ENCODE measurements at regions not wholly inside any gene's neighbourhood (a gene's known extent, or its start where the extent isn't known, plus 50 kb on each side); places are given as distances from the start of the nearest gene placed in this dataset.

DNA sequence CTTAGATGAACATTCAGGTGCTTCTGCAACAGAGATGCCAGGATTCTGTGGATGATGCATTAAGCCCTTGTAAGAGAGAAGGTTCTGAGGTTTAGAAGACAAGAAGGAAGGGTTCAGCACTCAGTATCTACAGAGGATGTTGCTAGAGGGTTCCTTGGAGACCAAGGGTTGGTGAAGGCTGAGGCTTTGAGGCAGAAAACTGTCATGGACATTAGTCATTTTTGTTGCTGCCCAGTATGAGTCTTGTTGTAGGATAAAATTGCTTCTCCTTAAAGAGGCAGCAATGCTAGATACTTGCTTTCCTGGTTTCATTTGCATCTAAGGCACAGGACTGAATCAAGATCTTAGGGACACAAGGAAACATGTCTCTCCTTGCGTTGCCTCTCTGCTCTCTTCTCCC lies 319.4 kb upstream of the NFIA start:
- Histone ChIP-seq H3K4me3 (ENCODE audit: insufficient read depth, low read depth, low read length, poor library complexity, severe bottlenecking) (no peak overlapping the region), H3K27ac (ENCODE audit: insufficient read depth, low read length, poor library complexity, severe bottlenecking) (no peak overlapping the region), H3K27me3 (replicated peaks; ENCODE audit: control insufficient read depth, insufficient read depth, low read length, poor library complexity, severe bottlenecking) (no peaks in the 10 kb centered on the region), H3K4me1 (ENCODE audit: control insufficient read depth, insufficient read depth, low read length, poor library complexity, severe bottlenecking) (no peaks in the 10 kb centered on the region), H3K36me3 (ENCODE audit: control insufficient read depth, insufficient read depth, low read length) (no peaks in the 10 kb centered on the region), H3K9me3 (ENCODE audit: control insufficient read depth, low read length) (no peaks in the 10 kb centered on the region)
- DNase-seq: no peak

DNA sequence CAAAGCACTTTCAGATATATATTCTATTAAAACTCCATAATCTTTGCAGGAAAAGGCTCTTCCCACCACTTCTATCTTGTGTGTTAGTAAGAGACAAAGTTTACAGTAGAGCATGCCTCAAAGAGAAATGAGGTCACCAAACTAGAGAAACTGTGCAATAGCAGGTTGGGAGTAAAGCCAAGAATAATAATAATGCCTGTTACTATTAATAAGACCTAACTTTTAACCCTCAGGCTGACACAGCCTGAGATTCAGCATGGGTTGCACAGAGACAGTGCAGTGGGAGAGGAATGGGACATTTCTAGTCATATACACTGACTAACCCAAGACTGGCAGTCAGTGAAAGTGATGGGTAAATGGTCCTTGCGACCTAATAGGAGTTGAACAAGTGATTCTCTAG lies 320.2 kb upstream of the NFIA start:
- DNase-seq: no peak

DNA sequence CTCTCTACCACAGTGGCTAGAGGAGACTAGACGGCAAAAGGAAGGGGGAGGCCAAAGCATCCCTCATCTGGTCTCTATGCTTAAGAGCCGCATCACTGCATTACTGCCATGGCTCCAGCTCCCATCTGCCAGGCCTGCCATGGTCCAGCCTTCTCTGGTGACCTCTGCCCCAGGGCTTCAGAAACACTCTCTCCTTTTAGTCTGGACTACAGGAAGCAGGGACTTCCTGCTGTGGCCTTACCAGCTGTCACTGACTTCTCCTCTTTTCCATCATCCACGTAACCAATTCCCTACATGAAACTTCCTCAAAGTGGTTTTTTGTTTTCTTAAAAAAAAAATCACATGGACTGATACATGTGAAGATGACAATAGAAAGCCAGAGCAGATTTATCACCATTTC lies 323.1 kb upstream of the NFIA start:
- no peaks in the 10 kb centered on the region for H3K36me3 ChIP-seq (ENCODE audit: control insufficient read depth, insufficient read depth, low read length)
- H3K4me3 ChIP-seq (ENCODE audit: insufficient read depth, low read depth, low read length, poor library complexity, severe bottlenecking): no peak overlapping the region
- no peaks in the 10 kb centered on the region for H3K4me1 ChIP-seq (ENCODE audit: control insufficient read depth, insufficient read depth, low read length, poor library complexity, severe bottlenecking)
- H3K27me3 ChIP-seq (replicated peaks; ENCODE audit: control insufficient read depth, insufficient read depth, low read length, poor library complexity, severe bottlenecking): no peaks in the 10 kb centered on the region
- H3K27ac ChIP-seq (ENCODE audit: insufficient read depth, low read length, poor library complexity, severe bottlenecking): no peak overlapping the region
- no peak for DNase-seq
- no peaks in the 10 kb centered on the region for H3K9me3 ChIP-seq (ENCODE audit: control insufficient read depth, low read length)

More for the DNA sequence above, 320.2 kb upstream of the NFIA start:
- no peaks in the 10 kb centered on the region for H3K27me3 ChIP-seq (replicated peaks; ENCODE audit: control insufficient read depth, insufficient read depth, low read length, poor library complexity, severe bottlenecking)
- H3K9me3 ChIP-seq (ENCODE audit: control insufficient read depth, low read length): no peaks in the 10 kb centered on the region
- no peaks in the 10 kb centered on the region for H3K4me1 ChIP-seq (ENCODE audit: control insufficient read depth, insufficient read depth, low read length, poor library complexity, severe bottlenecking)
- H3K27ac ChIP-seq (ENCODE audit: insufficient read depth, low read length, poor library complexity, severe bottlenecking): no peak overlapping the region
- H3K36me3 ChIP-seq (ENCODE audit: control insufficient read depth, insufficient read depth, low read length): no peaks in the 10 kb centered on the region
- H3K4me3 ChIP-seq (ENCODE audit: insufficient read depth, low read depth, low read length, poor library complexity, severe bottlenecking): no peak overlapping the region

DNA sequence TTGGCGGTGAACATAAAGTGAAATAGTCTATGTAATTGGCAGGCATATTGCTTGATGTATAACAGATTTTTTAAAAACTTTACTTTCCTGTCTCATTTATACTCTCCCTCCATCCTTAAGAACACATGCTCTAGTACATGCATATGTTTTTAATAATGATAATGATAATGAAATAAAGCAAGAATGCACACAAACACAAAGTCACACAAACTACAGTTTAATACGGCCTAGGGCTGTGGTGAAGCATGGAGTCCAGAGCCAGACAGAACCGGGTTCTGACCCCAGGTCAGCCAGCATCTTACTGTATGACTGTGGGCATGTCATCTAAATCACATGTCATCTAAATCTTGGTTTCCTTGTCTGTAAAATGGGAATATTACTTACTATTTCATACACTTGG lies 324.9 kb upstream of the NFIA start:
- Histone ChIP-seq H3K36me3 (ENCODE audit: control insufficient read depth, insufficient read depth, low read length) (no peaks in the 10 kb centered on the region), H3K27me3 (replicated peaks; ENCODE audit: control insufficient read depth, insufficient read depth, low read length, poor library complexity, severe bottlenecking) (no peaks in the 10 kb centered on the region), H3K4me1 (ENCODE audit: control insufficient read depth, insufficient read depth, low read length, poor library complexity, severe bottlenecking) (no peaks in the 10 kb centered on the region), H3K27ac (ENCODE audit: insufficient read depth, low read length, poor library complexity, severe bottlenecking) (no peak overlapping the region), H3K9me3 (ENCODE audit: control insufficient read depth, low read length) (no peaks in the 10 kb centered on the region), H3K4me3 (ENCODE audit: insufficient read depth, low read depth, low read length, poor library complexity, severe bottlenecking) (no peak overlapping the region)
- no peak for DNase-seq

DNA sequence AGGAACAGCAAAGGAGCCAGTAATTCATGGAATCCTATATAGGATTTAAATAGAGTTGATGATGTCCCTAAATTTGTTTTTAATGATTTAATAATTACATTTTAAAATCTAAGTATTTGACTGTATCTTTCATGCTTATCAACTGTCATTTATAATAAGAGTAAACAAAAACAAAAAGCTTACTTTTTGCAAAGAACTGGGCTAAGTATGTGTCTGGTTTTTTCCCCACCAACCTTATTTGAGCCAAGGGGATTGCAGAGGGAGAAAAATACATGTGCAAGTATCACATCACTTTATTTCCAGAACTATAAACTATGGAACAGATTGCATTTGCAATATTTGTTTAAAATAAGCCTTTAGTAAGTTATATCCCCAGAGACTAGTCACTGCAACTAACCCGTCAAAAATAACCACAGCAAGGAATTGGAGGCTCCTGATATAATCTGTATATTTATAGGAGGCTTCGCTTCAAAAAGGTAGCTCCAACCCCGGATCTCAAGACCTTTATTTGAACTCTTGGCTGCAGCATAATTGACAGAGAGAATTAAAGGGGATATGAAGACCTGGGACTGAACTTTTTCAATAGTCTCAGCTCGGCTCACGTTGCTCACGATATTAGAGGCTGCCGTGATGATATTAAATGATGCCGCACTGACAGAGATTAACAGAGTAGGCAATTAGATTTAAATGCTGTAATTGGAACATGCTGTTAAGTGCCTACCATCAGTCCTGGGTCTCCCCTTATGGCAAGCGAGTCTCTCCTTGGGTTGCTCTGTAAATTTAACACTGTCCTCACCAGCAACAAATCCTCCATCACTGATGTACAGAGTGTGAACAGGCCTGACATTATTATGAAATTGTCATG lies 329.1 kb upstream of the NFIA start:
- DNase-seq: no peak
- no peaks in the 10 kb centered on the region for H3K27me3 ChIP-seq (replicated peaks; ENCODE audit: control insufficient read depth, insufficient read depth, low read length, poor library complexity, severe bottlenecking)
- H3K27ac ChIP-seq (ENCODE audit: insufficient read depth, low read length, poor library complexity, severe bottlenecking): no peak overlapping the region
- H3K4me1 ChIP-seq (ENCODE audit: control insufficient read depth, insufficient read depth, low read length, poor library complexity, severe bottlenecking): no peaks in the 10 kb centered on the region
- no peaks in the 10 kb centered on the region for H3K9me3 ChIP-seq (ENCODE audit: control insufficient read depth, low read length)
- no peaks in the 10 kb centered on the region for H3K36me3 ChIP-seq (ENCODE audit: control insufficient read depth, insufficient read depth, low read length)
- H3K4me3 ChIP-seq (ENCODE audit: insufficient read depth, low read depth, low read length, poor library complexity, severe bottlenecking): no peak overlapping the region

DNA sequence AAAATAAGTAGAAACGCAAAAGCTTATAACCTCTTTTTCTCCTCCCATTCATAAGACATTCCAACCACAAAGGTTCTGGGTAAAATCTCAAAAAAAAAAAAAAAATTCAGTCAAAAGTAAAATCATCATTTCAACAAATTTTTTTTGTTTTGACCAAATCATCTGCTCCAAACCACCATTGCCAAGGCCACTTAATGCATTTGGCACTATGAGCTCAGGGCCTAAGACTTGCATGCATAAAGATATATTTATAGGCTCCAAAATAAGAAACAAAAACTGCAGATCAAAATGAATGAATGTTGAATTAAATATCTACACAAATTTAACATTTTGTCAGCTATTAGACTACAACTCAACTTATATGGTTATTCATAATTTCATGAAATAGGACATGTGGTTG lies 331.1 kb upstream of the NFIA start:
- DNase-seq: no peak
- no peaks in the 10 kb centered on the region for H3K36me3 ChIP-seq (ENCODE audit: control insufficient read depth, insufficient read depth, low read length)
- no peak overlapping the region for H3K27ac ChIP-seq (ENCODE audit: insufficient read depth, low read length, poor library complexity, severe bottlenecking)
- no peaks in the 10 kb centered on the region for H3K4me1 ChIP-seq (ENCODE audit: control insufficient read depth, insufficient read depth, low read length, poor library complexity, severe bottlenecking)
- no peaks in the 10 kb centered on the region for H3K9me3 ChIP-seq (ENCODE audit: control insufficient read depth, low read length)
- no peaks in the 10 kb centered on the region for H3K27me3 ChIP-seq (replicated peaks; ENCODE audit: control insufficient read depth, insufficient read depth, low read length, poor library complexity, severe bottlenecking)
- no peak overlapping the region for H3K4me3 ChIP-seq (ENCODE audit: insufficient read depth, low read depth, low read length, poor library complexity, severe bottlenecking)

DNA sequence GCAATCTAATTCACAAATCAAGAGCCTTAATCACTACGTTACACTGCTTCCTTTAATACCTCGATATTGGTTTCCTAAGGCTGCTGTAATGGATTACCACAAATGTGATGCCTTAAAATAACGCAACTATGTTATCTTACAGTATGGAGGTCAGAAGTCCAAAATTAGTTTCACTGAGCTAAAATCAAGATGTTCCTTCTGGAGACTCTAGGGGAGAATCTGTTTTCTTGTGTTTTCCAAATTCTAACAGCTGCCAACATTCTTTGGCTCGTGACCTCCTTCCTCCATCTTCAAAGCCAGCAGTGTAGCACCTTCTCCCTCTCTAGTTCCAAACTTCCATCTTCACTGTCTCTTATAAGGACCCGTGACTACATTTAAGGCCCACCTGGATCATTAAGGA lies 335.0 kb upstream of the NFIA start:
- H3K27ac ChIP-seq (ENCODE audit: insufficient read depth, low read length, poor library complexity, severe bottlenecking): no peak overlapping the region
- no peak for DNase-seq
- H3K4me3 ChIP-seq (ENCODE audit: insufficient read depth, low read depth, low read length, poor library complexity, severe bottlenecking): no peak overlapping the region
- H3K4me1 ChIP-seq (ENCODE audit: control insufficient read depth, insufficient read depth, low read length, poor library complexity, severe bottlenecking): no peaks in the 10 kb centered on the region
- H3K36me3 ChIP-seq (ENCODE audit: control insufficient read depth, insufficient read depth, low read length): no peaks in the 10 kb centered on the region
- H3K27me3 ChIP-seq (replicated peaks; ENCODE audit: control insufficient read depth, insufficient read depth, low read length, poor library complexity, severe bottlenecking): no peaks in the 10 kb centered on the region
- H3K9me3 ChIP-seq (ENCODE audit: control insufficient read depth, low read length): no peaks in the 10 kb centered on the region

DNA sequence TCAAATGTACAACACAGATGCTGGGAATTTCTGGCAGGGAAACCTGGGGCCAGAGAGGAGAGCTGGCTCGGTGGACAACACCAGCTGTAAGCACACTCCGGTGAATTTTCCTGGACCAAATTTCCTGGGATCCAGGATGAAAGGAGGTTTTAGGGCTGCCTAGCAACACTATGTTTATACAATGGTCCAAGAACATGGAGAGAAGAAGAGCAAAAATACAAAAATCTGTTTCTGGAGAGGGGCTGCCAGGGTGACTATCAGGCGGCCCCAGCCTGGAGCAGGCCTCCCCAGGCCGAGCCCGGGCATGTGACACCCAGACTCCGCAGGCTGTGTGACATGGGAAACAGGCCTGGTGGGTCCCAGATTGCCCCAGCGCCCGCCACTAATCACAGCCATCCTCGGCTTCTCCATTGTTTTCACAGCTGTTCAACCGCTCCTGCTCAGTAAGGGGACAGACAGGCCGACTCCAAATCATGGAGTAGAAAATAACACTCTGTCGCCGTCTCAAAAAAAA lies 336.0 kb upstream of the NFIA start:
- Histone ChIP-seq H3K9me3 (ENCODE audit: control insufficient read depth, low read length) (no peaks in the 10 kb centered on the region), H3K4me1 (ENCODE audit: control insufficient read depth, insufficient read depth, low read length, poor library complexity, severe bottlenecking) (no peaks in the 10 kb centered on the region), H3K27me3 (replicated peaks; ENCODE audit: control insufficient read depth, insufficient read depth, low read length, poor library complexity, severe bottlenecking) (no peaks in the 10 kb centered on the region), H3K36me3 (ENCODE audit: control insufficient read depth, insufficient read depth, low read length) (no peaks in the 10 kb centered on the region), H3K4me3 (ENCODE audit: insufficient read depth, low read depth, low read length, poor library complexity, severe bottlenecking) (no peak overlapping the region), H3K27ac (ENCODE audit: insufficient read depth, low read length, poor library complexity, severe bottlenecking) (no peak overlapping the region)
- no peak for DNase-seq

DNA sequence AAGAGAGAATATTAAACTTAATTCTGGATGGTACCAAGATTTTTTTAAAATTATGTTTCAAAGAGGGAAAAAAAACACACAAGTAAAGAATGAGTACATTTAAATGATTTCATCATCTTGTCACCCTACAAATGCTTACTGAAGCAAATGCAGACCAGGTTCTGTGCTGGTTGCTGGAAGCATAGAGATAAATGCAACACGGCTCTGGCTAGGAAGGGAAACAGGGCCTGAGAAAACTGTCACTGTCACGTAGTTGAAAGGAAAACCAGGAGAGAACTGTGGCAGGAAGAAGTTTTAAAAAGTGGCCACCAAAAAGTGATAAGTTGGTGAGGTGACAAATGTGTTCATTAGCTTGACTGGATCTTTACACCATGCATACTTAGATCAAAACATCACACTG lies 336.9 kb upstream of the NFIA start:
- H3K4me1 ChIP-seq (ENCODE audit: control insufficient read depth, insufficient read depth, low read length, poor library complexity, severe bottlenecking): no peaks in the 10 kb centered on the region
- H3K9me3 ChIP-seq (ENCODE audit: control insufficient read depth, low read length): no peaks in the 10 kb centered on the region
- no peaks in the 10 kb centered on the region for H3K27me3 ChIP-seq (replicated peaks; ENCODE audit: control insufficient read depth, insufficient read depth, low read length, poor library complexity, severe bottlenecking)
- H3K27ac ChIP-seq (ENCODE audit: insufficient read depth, low read length, poor library complexity, severe bottlenecking): no peak overlapping the region
- no peak overlapping the region for H3K4me3 ChIP-seq (ENCODE audit: insufficient read depth, low read depth, low read length, poor library complexity, severe bottlenecking)
- no peaks in the 10 kb centered on the region for H3K36me3 ChIP-seq (ENCODE audit: control insufficient read depth, insufficient read depth, low read length)
- DNase-seq: no peak

DNA sequence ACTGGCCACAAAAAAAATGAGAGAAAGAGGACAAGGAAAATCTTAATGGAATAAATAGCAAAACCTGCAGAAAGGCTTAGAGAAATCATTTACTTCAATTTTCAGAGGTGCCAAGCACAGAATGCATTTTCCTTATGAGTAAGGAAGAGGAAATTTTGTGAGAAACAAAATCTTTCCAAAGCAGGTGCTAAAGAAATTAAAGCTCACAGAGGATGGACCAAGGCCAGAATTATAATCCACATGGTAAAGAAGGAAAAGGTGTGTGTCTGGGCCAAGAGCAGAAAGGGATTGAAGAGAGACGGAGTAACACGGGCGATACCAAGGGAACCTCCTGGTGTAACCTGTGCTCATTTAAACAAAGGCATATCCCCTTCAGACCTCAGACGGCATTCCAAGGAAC lies 340.0 kb upstream of the NFIA start:
- DNase-seq: no peak
- Histone ChIP-seq H3K9me3 (ENCODE audit: control insufficient read depth, low read length) (no peaks in the 10 kb centered on the region), H3K4me1 (ENCODE audit: control insufficient read depth, insufficient read depth, low read length, poor library complexity, severe bottlenecking) (no peaks in the 10 kb centered on the region), H3K27ac (ENCODE audit: insufficient read depth, low read length, poor library complexity, severe bottlenecking) (no peak overlapping the region), H3K36me3 (ENCODE audit: control insufficient read depth, insufficient read depth, low read length) (no peaks in the 10 kb centered on the region), H3K27me3 (replicated peaks; ENCODE audit: control insufficient read depth, insufficient read depth, low read length, poor library complexity, severe bottlenecking) (no peaks in the 10 kb centered on the region), H3K4me3 (ENCODE audit: insufficient read depth, low read depth, low read length, poor library complexity, severe bottlenecking) (no peak overlapping the region)

Measured in effector memory CD4-positive, alpha-beta T cell (primary cell).